Esophagus muscularis mucosa (tissue), 4 donors: ENCODE measurements at regions not wholly inside any gene's neighbourhood (a gene's known extent, or its start where the extent isn't known, plus 50 kb on each side); places are given as distances from the start of the nearest gene placed in this dataset.

Experiments
- CTCF ChIP-seq, 3 experiments: fragments of 200-600 bp in 2 of 3; fragments of 450-650 bp in 1 of 3; sonication (generic) in 2 of 3; IDR thresholded peaks; one replicate each; pipeline ENCODE4 v1.5.1; 2017 to 2019; ENCODE audit warnings: antibody characterized with exemption in 3 of 3, mild to moderate bottlenecking in 2 of 3, moderate library complexity in 1 of 3
- EP300 ChIP-seq: sonication (generic); formaldehyde crosslinking; IDR thresholded peaks from one replicate; pipeline ENCODE4 v1.6.1; 2017; ENCODE audit warnings: antibody characterized with exemption
- POLR2A ChIP-seq: fragments of 450-650 bp; IDR thresholded peaks from one replicate; pipeline ENCODE4 v1.6.1; 2017; ENCODE audit warnings: antibody characterized with exemption, moderate library complexity, mild to moderate bottlenecking, low read depth
- POLR2AphosphoS5 ChIP-seq, 2 donors: sonication (generic); formaldehyde crosslinking; IDR thresholded peaks; one replicate each; pipeline ENCODE4 v1.6.1; 2017; ENCODE audit warnings: antibody characterized with exemption in 2 of 2

GRCh38 chr18:26736301-26736700 is 129.2 kb downstream of the AQP4 start:
- TF ChIP-seq CTCF (IDR thresholded peaks at IDR 0.05), result no peak
- TF ChIP-seq EP300, result no peak
- no peak for TF ChIP-seq POLR2A
- no peak for TF ChIP-seq POLR2AphosphoS5 (IDR thresholded peaks at IDR 0.05)
